Glutamatergic neuron (in vitro differentiated cells): ENCODE measurements at regions not wholly inside any gene's neighbourhood (a gene's known extent, or its start where the extent isn't known, plus 50 kb on each side); places are given as distances from the start of the nearest gene placed in this dataset.

ENCODE experiments used
- DNase-seq: peaks from one replicate; pipeline ENCODE4 v3.0.0; 2022
- H3K27ac Mint-ChIP-seq: one replicate; pipeline ENCODE4 v1.8.0; 2020; ENCODE audit warnings: mild to moderate bottlenecking, mixed read lengths, inconsistent platforms; ENCODE audit not compliant: unreplicated experiment
- H3K27me3 Mint-ChIP-seq: one replicate; pipeline ENCODE4 v1.8.0; 2020; ENCODE audit warnings: mild to moderate bottlenecking, moderate library complexity, mixed read lengths, inconsistent platforms; ENCODE audit not compliant: unreplicated experiment
- H3K36me3 Mint-ChIP-seq: one replicate; pipeline ENCODE4 v1.8.0; 2020; ENCODE audit warnings: mild to moderate bottlenecking, mixed read lengths, inconsistent platforms; ENCODE audit not compliant: unreplicated experiment
- H3K4me1 Mint-ChIP-seq: one replicate; pipeline ENCODE4 v1.8.0; 2020; ENCODE audit warnings: mild to moderate bottlenecking, low read depth, mixed read lengths, inconsistent platforms; ENCODE audit not compliant: unreplicated experiment
- H3K4me3 Mint-ChIP-seq: one replicate; pipeline ENCODE4 v1.8.0; 2020; ENCODE audit warnings: mild to moderate bottlenecking, mixed read lengths, inconsistent platforms; ENCODE audit not compliant: unreplicated experiment
- H3K9me3 Mint-ChIP-seq: one replicate; pipeline ENCODE4 v1.8.0; 2020; ENCODE audit warnings: mild to moderate bottlenecking, moderate library complexity, mixed read lengths, inconsistent platforms; ENCODE audit not compliant: unreplicated experiment
- TF ChIP-seq, protein P1 (sequence below): fragments of 200-600 bp; sonication (generic); IDR thresholded peaks from one replicate; pipeline ENCODE4 v1.5.0; 2021; ENCODE audit not compliant: partially characterized antibody, unreplicated experiment

DNA sequence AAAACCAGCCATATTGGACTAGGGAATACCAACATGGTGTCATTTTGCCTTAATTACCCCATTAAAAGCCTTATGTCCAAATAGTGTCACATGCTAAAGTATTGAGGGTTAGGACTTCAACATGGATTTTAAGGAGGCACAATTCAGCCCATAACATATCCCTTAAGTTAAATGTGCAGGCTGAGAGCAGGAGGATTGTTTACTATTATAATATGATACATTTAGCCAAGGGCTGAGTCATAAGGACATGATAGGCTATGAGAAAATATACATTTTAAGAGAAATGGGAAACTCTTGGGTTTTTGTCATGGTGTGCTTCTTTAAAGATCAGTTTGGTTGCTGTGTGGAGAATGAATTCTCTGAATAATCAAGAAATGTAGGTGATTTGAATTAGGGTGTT, 136.8 kb downstream of the RDH14 start:
- Mint-ChIP-seq H3K4me1 (no peaks in the 10 kb centered on the region), H3K36me3 (no peaks in the 10 kb centered on the region), H3K9me3 (no peaks in the 10 kb centered on the region), H3K4me3 (no peak overlapping the region), H3K27ac (no peak overlapping the region), H3K27me3 (peaks cover 1% of the 10 kb centered on the region)
- TF ChIP-seq, protein P1, sequence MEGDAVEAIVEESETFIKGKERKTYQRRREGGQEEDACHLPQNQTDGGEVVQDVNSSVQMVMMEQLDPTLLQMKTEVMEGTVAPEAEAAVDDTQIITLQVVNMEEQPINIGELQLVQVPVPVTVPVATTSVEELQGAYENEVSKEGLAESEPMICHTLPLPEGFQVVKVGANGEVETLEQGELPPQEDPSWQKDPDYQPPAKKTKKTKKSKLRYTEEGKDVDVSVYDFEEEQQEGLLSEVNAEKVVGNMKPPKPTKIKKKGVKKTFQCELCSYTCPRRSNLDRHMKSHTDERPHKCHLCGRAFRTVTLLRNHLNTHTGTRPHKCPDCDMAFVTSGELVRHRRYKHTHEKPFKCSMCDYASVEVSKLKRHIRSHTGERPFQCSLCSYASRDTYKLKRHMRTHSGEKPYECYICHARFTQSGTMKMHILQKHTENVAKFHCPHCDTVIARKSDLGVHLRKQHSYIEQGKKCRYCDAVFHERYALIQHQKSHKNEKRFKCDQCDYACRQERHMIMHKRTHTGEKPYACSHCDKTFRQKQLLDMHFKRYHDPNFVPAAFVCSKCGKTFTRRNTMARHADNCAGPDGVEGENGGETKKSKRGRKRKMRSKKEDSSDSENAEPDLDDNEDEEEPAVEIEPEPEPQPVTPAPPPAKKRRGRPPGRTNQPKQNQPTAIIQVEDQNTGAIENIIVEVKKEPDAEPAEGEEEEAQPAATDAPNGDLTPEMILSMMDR: no peak
- DNase-seq: no peak

DNA sequence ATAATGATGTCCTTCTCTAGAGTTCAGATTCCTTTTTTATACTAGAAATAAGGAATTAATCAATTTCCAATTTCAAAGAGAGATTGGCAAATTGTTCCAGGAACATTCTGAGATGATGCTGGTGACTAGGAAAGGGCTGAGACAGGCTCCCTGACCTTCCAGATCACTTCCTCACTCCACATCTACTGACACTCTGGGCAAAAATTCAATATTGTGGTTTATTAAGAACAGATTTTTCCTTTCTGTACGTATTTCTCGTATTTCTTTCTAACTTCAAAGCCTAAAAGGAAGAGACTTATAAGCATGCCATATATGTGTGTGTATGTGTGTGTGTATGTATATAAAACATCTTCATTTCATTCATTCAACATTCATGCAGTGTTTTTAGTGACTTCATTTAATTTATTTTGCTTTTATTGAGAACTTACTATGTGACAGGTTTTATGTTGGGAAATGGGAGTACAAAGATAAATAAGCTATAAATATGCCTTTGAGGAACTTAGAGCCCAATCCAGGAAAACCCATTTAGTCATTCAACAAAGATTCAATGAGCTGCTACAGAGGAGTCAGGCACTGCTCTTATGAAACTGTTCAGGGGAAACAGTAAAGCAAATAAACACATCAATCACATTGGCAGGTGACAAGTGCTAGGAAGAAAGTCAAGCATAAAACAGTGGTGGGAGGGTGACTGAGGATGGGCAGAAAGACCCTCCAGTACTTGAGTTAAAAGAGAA, 137.9 kb downstream of the RDH14 start:
- Mint-ChIP-seq H3K36me3 (no peaks in the 10 kb centered on the region), H3K4me3 (no peak overlapping the region), H3K27ac (no peak overlapping the region), H3K27me3 (peaks cover 1% of the 10 kb centered on the region), H3K4me1 (no peaks in the 10 kb centered on the region), H3K9me3 (no peaks in the 10 kb centered on the region)
- TF ChIP-seq, protein P1: no peak
- DNase-seq: no peak

GRCh38 chr2:18413676-18414396, 146.6 kb downstream of the RDH14 start:
- Mint-ChIP-seq H3K36me3 (no peaks in the 10 kb centered on the region), H3K4me1 (no peaks in the 10 kb centered on the region), H3K4me3 (no peak overlapping the region), H3K9me3 (no peaks in the 10 kb centered on the region), H3K27me3 (no peaks in the 10 kb centered on the region), H3K27ac (no peak overlapping the region)
- TF ChIP-seq, protein P1: no peak
- DNase-seq: no peak

GRCh38 chr2:18412980-18413675, 147.3 kb downstream of the RDH14 start:
- H3K4me3 Mint-ChIP-seq: no peak overlapping the region
- H3K9me3 Mint-ChIP-seq: no peaks in the 10 kb centered on the region
- no peak overlapping the region for H3K27ac Mint-ChIP-seq
- no peaks in the 10 kb centered on the region for H3K4me1 Mint-ChIP-seq
- H3K27me3 Mint-ChIP-seq: peaks cover 2% of the 10 kb centered on the region
- H3K36me3 Mint-ChIP-seq: no peaks in the 10 kb centered on the region
- no peak for DNase-seq
- TF ChIP-seq, protein P1: no peak
